Neural cell (in vitro differentiated cells): ENCODE measurements at regions not wholly inside any gene's neighbourhood (a gene's known extent, or its start where the extent isn't known, plus 50 kb on each side); places are given as distances from the start of the nearest gene placed in this dataset.

ENCODE experiments used
- H2AFZ ChIP-seq: fragments of 200-600, 300-800 bp; sonication (generic), shearing (Covaris generic); 2 replicates; pipeline ENCODE4 v1.6.0; 2014; ENCODE audit warnings: low read depth, mild to moderate bottlenecking, antibody characterized with exemption, low read length, moderate library complexity
- H3F3A ChIP-seq: fragments of 200-600 bp; shearing (Covaris generic); 2 replicates; pipeline ENCODE4 v1.6.1; 2016; ENCODE audit warnings: mild to moderate bottlenecking, moderate library complexity, mixed read lengths, antibody characterized with exemption, low read length; ENCODE audit not compliant: insufficient read depth, poor library complexity, severe bottlenecking
- H3K27ac ChIP-seq: fragments of 200-600, 300-800 bp; sonication (generic), shearing (Covaris generic); 2 replicates; pipeline ENCODE4 v1.5.1; 2014; ENCODE audit warnings: mild to moderate bottlenecking, low read length, moderate library complexity
- H3K27me3 ChIP-seq: fragments of 300-800, 200-600 bp; sonication (generic), shearing (Covaris generic); 2 replicates; pipeline ENCODE4 v1.6.0; 2014; ENCODE audit warnings: mild to moderate bottlenecking, low read depth, low read length, moderate library complexity; ENCODE audit not compliant: insufficient read depth
- H3K36me3 ChIP-seq: fragments of 300-800, 200-600 bp; sonication (generic), shearing (Covaris generic); 2 replicates; pipeline ENCODE4 v1.5.1; 2014; ENCODE audit warnings: mild to moderate bottlenecking, antibody characterized with exemption, low read length, moderate library complexity; ENCODE audit not compliant: insufficient read depth
- H3K4me2 ChIP-seq: fragments of 300-800, 200-600 bp; sonication (generic), shearing (Covaris generic); 2 replicates; pipeline ENCODE4 v1.6.0; 2014; ENCODE audit warnings: mild to moderate bottlenecking, low read length
- H3K4me3 ChIP-seq: fragments of 300-800, 200-600 bp; sonication (generic), shearing (Covaris generic); 2 replicates; pipeline ENCODE4 v1.5.1; 2014; ENCODE audit warnings: mild to moderate bottlenecking, low read length, moderate library complexity
- H3K79me2 ChIP-seq: fragments of 200-600 bp; shearing (Covaris generic); replicated peaks from 2 replicates; pipeline ENCODE4 v1.6.0; 2014; ENCODE audit warnings: mild to moderate bottlenecking, low read length, moderate library complexity; ENCODE audit not compliant: insufficient read depth
- H3K9ac ChIP-seq: fragments of 300-800, 200-600 bp; sonication (generic), shearing (Covaris generic); 2 replicates; pipeline ENCODE4 v1.6.1; 2016; ENCODE audit warnings: mild to moderate bottlenecking, low read length, mixed read lengths
- H3K9me2 ChIP-seq: fragments of 200-600 bp; shearing (Covaris generic); 2 replicates; pipeline ENCODE4 v1.6.1; 2016; ENCODE audit warnings: mild to moderate bottlenecking, low read length, mixed read lengths; ENCODE audit not compliant: insufficient read depth
- H3K9me3 ChIP-seq: fragments of 200-600, 300-800 bp; sonication (generic), shearing (Covaris generic); 2 replicates; pipeline ENCODE4 v1.6.1; 2016; ENCODE audit warnings: mild to moderate bottlenecking, mixed run types, low read length, moderate library complexity, mixed read lengths
- H4K20me1 ChIP-seq: fragments of 200-600 bp; shearing (Covaris generic); 2 replicates; pipeline ENCODE4 v1.6.1; 2016; ENCODE audit warnings: mild to moderate bottlenecking, mixed run types; ENCODE audit not compliant: insufficient read depth
- CTCF ChIP-seq: fragments of 450-650 bp; IDR thresholded peaks from 2 replicates; pipeline ENCODE4 v1.5.1; 2014; ENCODE audit warnings: antibody characterized with exemption, mild to moderate bottlenecking, moderate library complexity; ENCODE audit not compliant: poor library complexity, severe bottlenecking
- EP300 ChIP-seq: fragments of 450-650 bp; conservative IDR thresholded peaks from 2 replicates; pipeline ENCODE4 v1.6.1; 2014; ENCODE audit warnings: antibody characterized with exemption, mild to moderate bottlenecking, moderate library complexity; ENCODE audit not compliant: poor library complexity, severe bottlenecking
- EZH2 ChIP-seq: fragments of 200-600, 300-800 bp; shearing (Covaris generic), sonication (generic); IDR thresholded peaks from 2 replicates; pipeline ENCODE4 v1.6.1; 2014; ENCODE audit warnings: antibody characterized with exemption, low read length, borderline replicate concordance, mild to moderate bottlenecking; ENCODE audit not compliant: insufficient read depth, poor library complexity, severe bottlenecking
- MXI1 ChIP-seq: fragments of 450-650 bp; conservative IDR thresholded peaks from 2 replicates; pipeline ENCODE4 v1.6.1; 2014; ENCODE audit warnings: antibody characterized with exemption, mild to moderate bottlenecking; ENCODE audit not compliant: poor library complexity, severe bottlenecking
- POLR2AphosphoS5 ChIP-seq: IDR thresholded peaks from 2 replicates; pipeline ENCODE4 v1.6.1; 2012
- RAD21 ChIP-seq: fragments of 450-650 bp; conservative IDR thresholded peaks from 2 replicates; pipeline ENCODE4 v1.6.1; 2014; ENCODE audit warnings: antibody characterized with exemption, mild to moderate bottlenecking, moderate library complexity
- SMC3 ChIP-seq: fragments of 450-650 bp; conservative IDR thresholded peaks from 2 replicates; pipeline ENCODE4 v1.6.1; 2014; ENCODE audit warnings: antibody characterized with exemption, mild to moderate bottlenecking, moderate library complexity; ENCODE audit not compliant: poor library complexity
- TAF1 ChIP-seq: IDR thresholded peaks from 2 replicates; pipeline ENCODE4 v1.6.1; 2012; ENCODE audit warnings: low read depth
- TF ChIP-seq, protein P1 (sequence below): IDR thresholded peaks from 2 replicates; pipeline ENCODE4 v1.6.1; 2012; ENCODE audit warnings: borderline replicate concordance

DNA sequence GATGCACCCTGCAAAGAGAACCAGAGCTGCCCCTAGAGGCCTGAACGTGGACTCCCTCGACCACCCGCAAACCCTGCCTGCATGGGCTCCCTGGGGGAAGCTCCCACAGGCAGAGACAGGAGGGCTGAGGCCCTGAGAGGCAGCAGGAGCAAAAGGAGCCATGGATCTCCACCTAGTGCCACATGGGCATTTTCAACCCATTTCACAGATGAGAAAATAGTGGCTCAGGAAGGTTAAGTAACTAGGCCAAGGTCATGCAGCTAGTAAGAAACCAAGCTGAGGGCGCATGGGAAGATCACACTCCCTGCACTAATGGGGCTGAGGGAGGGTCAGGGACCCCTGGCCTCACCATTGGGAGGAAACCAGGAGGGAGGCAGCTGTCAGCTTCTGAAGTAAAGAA is 271.7 kb upstream of the RAB6C start:
- H3K4me2 ChIP-seq, result no peak overlapping the region
- H3K9ac ChIP-seq, result no peak overlapping the region
- H3K9me3 ChIP-seq, result no peaks in the 10 kb centered on the region
- no peaks in the 10 kb centered on the region for H3F3A ChIP-seq
- H3K9me2 ChIP-seq, result no peaks in the 10 kb centered on the region
- H2AFZ ChIP-seq, result no peak overlapping the region
- H3K27ac ChIP-seq, result no peak overlapping the region
- H3K4me3 ChIP-seq, result no peak overlapping the region
- no peaks in the 10 kb centered on the region for H3K79me2 ChIP-seq
- no peaks in the 10 kb centered on the region for H4K20me1 ChIP-seq
- no peaks in the 10 kb centered on the region for H3K36me3 ChIP-seq
- H3K27me3 ChIP-seq, result no peaks in the 10 kb centered on the region
- TF ChIP-seq SMC3 (no peak), EP300 (no peak), POLR2AphosphoS5 (no peak), RAD21 (no peak), EZH2 (no peak), CTCF (no peak), TAF1 (no peak), MXI1 (no peak)
- TF ChIP-seq, protein P1, sequence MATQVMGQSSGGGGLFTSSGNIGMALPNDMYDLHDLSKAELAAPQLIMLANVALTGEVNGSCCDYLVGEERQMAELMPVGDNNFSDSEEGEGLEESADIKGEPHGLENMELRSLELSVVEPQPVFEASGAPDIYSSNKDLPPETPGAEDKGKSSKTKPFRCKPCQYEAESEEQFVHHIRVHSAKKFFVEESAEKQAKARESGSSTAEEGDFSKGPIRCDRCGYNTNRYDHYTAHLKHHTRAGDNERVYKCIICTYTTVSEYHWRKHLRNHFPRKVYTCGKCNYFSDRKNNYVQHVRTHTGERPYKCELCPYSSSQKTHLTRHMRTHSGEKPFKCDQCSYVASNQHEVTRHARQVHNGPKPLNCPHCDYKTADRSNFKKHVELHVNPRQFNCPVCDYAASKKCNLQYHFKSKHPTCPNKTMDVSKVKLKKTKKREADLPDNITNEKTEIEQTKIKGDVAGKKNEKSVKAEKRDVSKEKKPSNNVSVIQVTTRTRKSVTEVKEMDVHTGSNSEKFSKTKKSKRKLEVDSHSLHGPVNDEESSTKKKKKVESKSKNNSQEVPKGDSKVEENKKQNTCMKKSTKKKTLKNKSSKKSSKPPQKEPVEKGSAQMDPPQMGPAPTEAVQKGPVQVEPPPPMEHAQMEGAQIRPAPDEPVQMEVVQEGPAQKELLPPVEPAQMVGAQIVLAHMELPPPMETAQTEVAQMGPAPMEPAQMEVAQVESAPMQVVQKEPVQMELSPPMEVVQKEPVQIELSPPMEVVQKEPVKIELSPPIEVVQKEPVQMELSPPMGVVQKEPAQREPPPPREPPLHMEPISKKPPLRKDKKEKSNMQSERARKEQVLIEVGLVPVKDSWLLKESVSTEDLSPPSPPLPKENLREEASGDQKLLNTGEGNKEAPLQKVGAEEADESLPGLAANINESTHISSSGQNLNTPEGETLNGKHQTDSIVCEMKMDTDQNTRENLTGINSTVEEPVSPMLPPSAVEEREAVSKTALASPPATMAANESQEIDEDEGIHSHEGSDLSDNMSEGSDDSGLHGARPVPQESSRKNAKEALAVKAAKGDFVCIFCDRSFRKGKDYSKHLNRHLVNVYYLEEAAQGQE, result no peak

DNA sequence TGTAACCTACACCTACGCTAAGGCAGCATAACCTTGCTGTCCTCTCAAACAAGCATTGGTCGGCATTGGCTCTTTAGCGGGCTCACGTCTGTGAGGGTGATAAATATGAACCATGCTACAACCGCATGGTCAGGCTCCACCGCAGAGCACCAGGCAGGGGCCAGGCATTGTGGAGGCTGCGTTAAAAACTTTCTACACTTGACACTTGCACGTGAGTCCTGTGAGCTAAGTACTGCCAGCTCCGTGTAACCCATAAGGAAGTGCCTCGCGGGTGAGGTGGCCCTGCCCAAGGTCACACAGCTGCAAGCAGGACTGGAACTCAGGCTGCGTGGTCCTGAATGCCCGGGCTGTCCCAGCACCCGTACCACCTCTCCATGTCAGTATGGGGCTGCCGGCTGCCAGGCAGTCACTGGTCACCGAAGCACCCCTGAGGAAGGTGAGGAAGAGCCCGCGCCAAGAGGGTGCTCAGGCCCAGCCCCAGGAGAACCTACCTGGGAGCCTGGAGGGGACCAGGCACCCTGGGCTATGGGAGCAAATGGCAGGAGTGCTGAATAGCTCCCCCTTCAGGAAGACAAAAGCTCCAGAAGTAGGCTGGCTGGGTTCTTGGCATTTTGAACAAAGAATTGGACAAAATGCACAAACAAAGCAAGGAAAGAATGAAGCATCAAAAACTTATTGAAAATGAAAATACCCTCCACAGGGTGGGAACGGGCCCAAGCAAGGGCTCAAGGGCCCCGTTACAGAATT is 271.1 kb upstream of the RAB6C start:
- no peak overlapping the region for H3K27ac ChIP-seq
- no peaks in the 10 kb centered on the region for H3K27me3 ChIP-seq
- H2AFZ ChIP-seq, result no peak overlapping the region
- no peaks in the 10 kb centered on the region for H4K20me1 ChIP-seq
- no peaks in the 10 kb centered on the region for H3K9me2 ChIP-seq
- TF ChIP-seq TAF1 (no peak), MXI1 (no peak), CTCF (no peak), EZH2 (no peak), RAD21 (no peak), EP300 (no peak), SMC3 (no peak)
- TF ChIP-seq, protein P1, result no peak
- H3K9me3 ChIP-seq, result no peaks in the 10 kb centered on the region
- H3K36me3 ChIP-seq, result no peaks in the 10 kb centered on the region
- H3K79me2 ChIP-seq, result no peaks in the 10 kb centered on the region
- no peak overlapping the region for H3K4me3 ChIP-seq
- H3K4me2 ChIP-seq, result no peak overlapping the region
- no peaks in the 10 kb centered on the region for H3F3A ChIP-seq
- no peak overlapping the region for H3K9ac ChIP-seq
